ENCODE measurements at regions not wholly inside any gene's neighbourhood (a gene's known extent, or its start where the extent isn't known, plus 50 kb on each side); places are given as distances from the start of the nearest gene placed in this dataset.

- TF ChIP-seq MAX (IDR thresholded peaks at IDR 0.05) = no peak
- no peak for TF ChIP-seq EP300 (IDR thresholded peaks at IDR 0.05; ENCODE audit: borderline replicate concordance)
- TF ChIP-seq TCF12 (IDR thresholded peaks at IDR 0.05; ENCODE audit: low read depth) = no peak
- TF ChIP-seq NFIC (IDR thresholded peaks at IDR 0.05) = no peak
- TF ChIP-seq EGR1 (IDR thresholded peaks at IDR 0.05) = no peak
Observed at GRCh38 chr7:52021343-52021742, 704.7 kb upstream of the COBL start.

- no peak for TF ChIP-seq REST (IDR thresholded peaks at IDR 0.05; ENCODE audit: low read depth)
- no peak for TF ChIP-seq TEAD4 (IDR thresholded peaks at IDR 0.05)
- no peak for TF ChIP-seq CREB1 (IDR thresholded peaks at IDR 0.05; ENCODE audit: low read depth)
- no peak for TF ChIP-seq NFIC (IDR thresholded peaks at IDR 0.05)
- TF ChIP-seq MAX (IDR thresholded peaks at IDR 0.05) = no peak
- TF ChIP-seq USF1 (IDR thresholded peaks at IDR 0.05) = no peak
- TF ChIP-seq YY1 (IDR thresholded peaks at IDR 0.05; ENCODE audit: low read depth) = no peak
- no peak for TF ChIP-seq EP300 (IDR thresholded peaks at IDR 0.05; ENCODE audit: borderline replicate concordance)
- TF ChIP-seq TCF12 (IDR thresholded peaks at IDR 0.05; ENCODE audit: low read depth) = no peak
- no peak for TF ChIP-seq CEBPB (IDR thresholded peaks at IDR 0.05)
- TF ChIP-seq FOXM1 (IDR thresholded peaks at IDR 0.05; ENCODE audit: borderline replicate concordance, low read depth) = no peak
- no peak for TF ChIP-seq TAF1 (IDR thresholded peaks at IDR 0.05; ENCODE audit: low read depth)
- no peak for TF ChIP-seq RAD21 (IDR thresholded peaks at IDR 0.05; ENCODE audit: low read depth)
- no peak for TF ChIP-seq EGR1 (IDR thresholded peaks at IDR 0.05)
- TF ChIP-seq ZBTB7A (IDR thresholded peaks at IDR 0.05; ENCODE audit: low read depth) = no peak
Observed at GRCh38 chr7:52018680-52019054, 702.1 kb upstream of the COBL start.

- TF ChIP-seq TEAD4 (IDR thresholded peaks at IDR 0.05) = no peak
- no peak for TF ChIP-seq MAX (IDR thresholded peaks at IDR 0.05)
- TF ChIP-seq TAF1 (IDR thresholded peaks at IDR 0.05; ENCODE audit: low read depth) = no peak
- TF ChIP-seq RAD21 (IDR thresholded peaks at IDR 0.05; ENCODE audit: low read depth) = no peak; the same call in 1 of the 2 replicates
- no peak for TF ChIP-seq CEBPB (IDR thresholded peaks at IDR 0.05)
- TF ChIP-seq NFIC (IDR thresholded peaks at IDR 0.05) = no peak
Observed at GRCh38 chr7:52017802-52018679, 701.4 kb upstream of the COBL start.

GRCh38 chr7:52009181-52009580 lies 692.6 kb upstream of the COBL start:
- TF ChIP-seq EGR1 (IDR thresholded peaks at IDR 0.05) (no peak), CEBPB (IDR thresholded peaks at IDR 0.05) (no peak), TEAD4 (IDR thresholded peaks at IDR 0.05) (no peak), NFIC (IDR thresholded peaks at IDR 0.05) (no peak), REST (IDR thresholded peaks at IDR 0.05; ENCODE audit: low read depth) (no peak), ZBTB7A (IDR thresholded peaks at IDR 0.05; ENCODE audit: low read depth) (no peak), CREB1 (IDR thresholded peaks at IDR 0.05; ENCODE audit: low read depth) (no peak), USF1 (IDR thresholded peaks at IDR 0.05) (no peak), TAF1 (IDR thresholded peaks at IDR 0.05; ENCODE audit: low read depth) (no peak), EP300 (IDR thresholded peaks at IDR 0.05; ENCODE audit: borderline replicate concordance) (no peak), TCF12 (IDR thresholded peaks at IDR 0.05; ENCODE audit: low read depth) (no peak)

GRCh38 chr7:52006674-52007073 lies 690.1 kb upstream of the COBL start:
- TF ChIP-seq TEAD4 (IDR thresholded peaks at IDR 0.05) (no peak), CEBPB (IDR thresholded peaks at IDR 0.05) (no peak), NFIC (IDR thresholded peaks at IDR 0.05) (no peak)

- TF ChIP-seq CEBPB (IDR thresholded peaks at IDR 0.05) (no peak), USF1 (IDR thresholded peaks at IDR 0.05) (no peak), REST (IDR thresholded peaks at IDR 0.05; ENCODE audit: low read depth) (no peak), YY1 (IDR thresholded peaks at IDR 0.05; ENCODE audit: low read depth) (no peak), EP300 (IDR thresholded peaks at IDR 0.05; ENCODE audit: borderline replicate concordance) (no peak), NFIC (IDR thresholded peaks at IDR 0.05) (no peak), EGR1 (IDR thresholded peaks at IDR 0.05) (no peak), TCF12 (IDR thresholded peaks at IDR 0.05; ENCODE audit: low read depth) (no peak), TAF1 (IDR thresholded peaks at IDR 0.05; ENCODE audit: low read depth) (no peak)
Observed at GRCh38 chr7:52005613-52006012, 689.0 kb upstream of the COBL start.

All from Ishikawa (cell line).